ENCODE measurements at regions not wholly inside any gene's neighbourhood (a gene's known extent, or its start where the extent isn't known, plus 50 kb on each side); places are given as distances from the start of the nearest gene placed in this dataset.

GRCh38 chr7:17033245-17033644, 151.5 kb upstream of the AGR3 start:
- 90 to 95% methylated on average over 4 of the region's 4 CpGs for WGBS, 2 experiments
- no peaks in the 10 kb centered on the region for H3K36me3 ChIP-seq (ENCODE audit: control insufficient read depth, insufficient read depth, low read length)
- no peaks in the 10 kb centered on the region for H3K9me3 ChIP-seq (ENCODE audit: control insufficient read depth, low read length)
- no peak overlapping the region for H3K4me3 ChIP-seq (ENCODE audit: insufficient read depth, low read depth, low read length)
- no peaks in the 10 kb centered on the region for H3K4me1 ChIP-seq (ENCODE audit: control insufficient read depth, insufficient read depth, low read length)
- no peaks in the 10 kb centered on the region for H3K27me3 ChIP-seq (ENCODE audit: control insufficient read depth, insufficient read depth, low read length, poor library complexity, severe bottlenecking)
- no peak overlapping the region for H3K27ac ChIP-seq (ENCODE audit: insufficient read depth, low read depth, low read length, poor library complexity, severe bottlenecking)

- Histone ChIP-seq H3K27me3 (ENCODE audit: control insufficient read depth, insufficient read depth, low read length, poor library complexity, severe bottlenecking) (no peaks in the 10 kb centered on the region), H3K9me3 (ENCODE audit: control insufficient read depth, low read length) (no peaks in the 10 kb centered on the region), H3K36me3 (ENCODE audit: control insufficient read depth, insufficient read depth, low read length) (no peaks in the 10 kb centered on the region), H3K4me1 (ENCODE audit: control insufficient read depth, insufficient read depth, low read length) (no peaks in the 10 kb centered on the region), H3K4me3 (ENCODE audit: insufficient read depth, low read depth, low read length) (no peak overlapping the region), H3K27ac (ENCODE audit: insufficient read depth, low read depth, low read length, poor library complexity, severe bottlenecking) (no peak overlapping the region)
- 86 to 92% methylated on average over 2 of the region's 2 CpGs for WGBS, 2 experiments
These were observed 154.8 kb upstream of the AGR3 start for GRCh38 chr7:17036584-17036983.

DNA sequence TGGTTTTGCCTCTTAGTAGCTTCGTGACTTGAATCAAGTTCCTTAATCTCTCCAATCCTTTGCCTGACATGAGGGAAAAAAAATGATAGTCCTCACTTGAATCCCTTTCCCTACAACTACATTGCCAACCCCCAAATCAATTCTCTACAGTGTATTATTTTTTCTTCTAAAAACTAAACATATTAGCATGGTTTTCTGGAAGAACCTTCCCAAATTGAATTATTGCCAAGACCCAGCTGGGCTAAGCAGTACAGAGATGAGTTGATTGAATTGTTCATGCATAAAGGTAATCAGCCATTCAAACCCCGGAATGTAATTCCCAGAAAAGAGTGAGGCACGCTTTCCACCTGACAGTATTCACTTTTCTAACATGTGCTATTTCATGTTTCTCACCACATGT, 155.6 kb upstream of the AGR3 start:
- Histone ChIP-seq H3K27me3 (ENCODE audit: control insufficient read depth, insufficient read depth, low read length, poor library complexity, severe bottlenecking) (no peaks in the 10 kb centered on the region), H3K4me3 (ENCODE audit: insufficient read depth, low read depth, low read length) (no peak overlapping the region), H3K9me3 (ENCODE audit: control insufficient read depth, low read length) (no peaks in the 10 kb centered on the region), H3K4me1 (ENCODE audit: control insufficient read depth, insufficient read depth, low read length) (no peaks in the 10 kb centered on the region), H3K27ac (ENCODE audit: insufficient read depth, low read depth, low read length, poor library complexity, severe bottlenecking) (no peak overlapping the region), H3K36me3 (ENCODE audit: control insufficient read depth, insufficient read depth, low read length) (no peaks in the 10 kb centered on the region)
- 95 to 98% methylated on average over 3 of the region's 3 CpGs for WGBS, 2 experiments

- Histone ChIP-seq H3K36me3 (ENCODE audit: control insufficient read depth, insufficient read depth, low read length) (no peaks in the 10 kb centered on the region), H3K4me3 (ENCODE audit: insufficient read depth, low read depth, low read length) (no peak overlapping the region), H3K4me1 (ENCODE audit: control insufficient read depth, insufficient read depth, low read length) (no peaks in the 10 kb centered on the region), H3K9me3 (ENCODE audit: control insufficient read depth, low read length) (no peaks in the 10 kb centered on the region), H3K27ac (ENCODE audit: insufficient read depth, low read depth, low read length, poor library complexity, severe bottlenecking) (no peak overlapping the region), H3K27me3 (ENCODE audit: control insufficient read depth, insufficient read depth, low read length, poor library complexity, severe bottlenecking) (no peaks in the 10 kb centered on the region)
- WGBS, 2 experiments, result 82 to 88% methylated on average over 3 of the region's 3 CpGs
These were observed 156.5 kb upstream of the AGR3 start for GRCh38 chr7:17038160-17038782.

DNA sequence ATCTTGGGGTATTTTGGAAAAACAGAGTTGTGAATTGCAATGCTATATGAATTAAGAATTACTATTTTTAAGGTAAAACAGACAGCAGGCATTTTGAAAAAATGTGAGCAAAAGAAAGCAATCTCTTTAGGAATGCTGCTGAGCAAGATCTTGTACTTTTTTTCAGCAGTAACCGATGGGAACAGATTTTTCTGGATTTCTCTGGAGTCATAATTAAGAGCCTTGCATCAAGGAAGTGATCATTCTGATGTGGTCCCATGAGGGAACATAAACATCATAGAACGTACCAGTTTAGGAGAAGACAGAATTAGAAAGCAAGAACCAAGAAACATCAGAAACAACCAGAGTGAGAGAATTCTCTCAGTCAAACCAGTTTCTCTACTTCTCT, 157.0 kb upstream of the AGR3 start:
- Histone ChIP-seq H3K4me1 (ENCODE audit: control insufficient read depth, insufficient read depth, low read length) (no peaks in the 10 kb centered on the region), H3K9me3 (ENCODE audit: control insufficient read depth, low read length) (no peaks in the 10 kb centered on the region), H3K27me3 (ENCODE audit: control insufficient read depth, insufficient read depth, low read length, poor library complexity, severe bottlenecking) (no peaks in the 10 kb centered on the region), H3K27ac (ENCODE audit: insufficient read depth, low read depth, low read length, poor library complexity, severe bottlenecking) (no peak overlapping the region), H3K36me3 (ENCODE audit: control insufficient read depth, insufficient read depth, low read length) (no peaks in the 10 kb centered on the region), H3K4me3 (ENCODE audit: insufficient read depth, low read depth, low read length) (no peak overlapping the region)
- 96 to 97% methylated on average over 2 of the region's 2 CpGs for WGBS, 2 experiments

DNA sequence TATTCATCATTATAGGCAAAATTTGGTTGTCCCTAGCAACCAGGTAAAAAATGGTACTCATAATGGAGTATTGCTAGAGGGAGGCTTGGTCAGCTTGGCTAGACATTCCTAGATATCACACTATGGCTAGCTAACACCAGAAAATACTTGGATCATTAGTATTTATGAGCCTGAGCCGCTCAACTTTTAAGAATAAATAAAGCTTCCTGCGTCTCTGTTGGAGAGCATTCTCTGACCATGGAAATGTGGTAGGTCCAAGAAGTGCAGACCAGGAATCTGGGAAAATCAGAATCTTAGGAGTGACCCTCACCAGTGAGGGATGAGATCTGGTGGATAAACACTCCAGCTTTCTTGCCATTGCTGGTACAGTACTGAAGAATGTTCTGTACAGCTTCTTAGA, 157.6 kb upstream of the AGR3 start:
- no peaks in the 10 kb centered on the region for H3K27me3 ChIP-seq (ENCODE audit: control insufficient read depth, insufficient read depth, low read length, poor library complexity, severe bottlenecking)
- no peak overlapping the region for H3K4me3 ChIP-seq (ENCODE audit: insufficient read depth, low read depth, low read length)
- H3K27ac ChIP-seq (ENCODE audit: insufficient read depth, low read depth, low read length, poor library complexity, severe bottlenecking), result no peak overlapping the region
- peaks cover 3% of the 10 kb centered on the region for H3K4me1 ChIP-seq (ENCODE audit: control insufficient read depth, insufficient read depth, low read length)
- WGBS, 2 experiments, result 95 to 98% methylated on average over 2 of the region's 2 CpGs
- H3K9me3 ChIP-seq (ENCODE audit: control insufficient read depth, low read length), result no peaks in the 10 kb centered on the region
- H3K36me3 ChIP-seq (ENCODE audit: control insufficient read depth, insufficient read depth, low read length), result no peaks in the 10 kb centered on the region

- WGBS, 2 experiments, result 81 to 87% methylated on average over 4 of the region's 4 CpGs
- H3K4me3 ChIP-seq (ENCODE audit: insufficient read depth, low read depth, low read length), result no peak overlapping the region
These were observed 158.9 kb upstream of the AGR3 start for GRCh38 chr7:17040716-17041115.

DNA sequence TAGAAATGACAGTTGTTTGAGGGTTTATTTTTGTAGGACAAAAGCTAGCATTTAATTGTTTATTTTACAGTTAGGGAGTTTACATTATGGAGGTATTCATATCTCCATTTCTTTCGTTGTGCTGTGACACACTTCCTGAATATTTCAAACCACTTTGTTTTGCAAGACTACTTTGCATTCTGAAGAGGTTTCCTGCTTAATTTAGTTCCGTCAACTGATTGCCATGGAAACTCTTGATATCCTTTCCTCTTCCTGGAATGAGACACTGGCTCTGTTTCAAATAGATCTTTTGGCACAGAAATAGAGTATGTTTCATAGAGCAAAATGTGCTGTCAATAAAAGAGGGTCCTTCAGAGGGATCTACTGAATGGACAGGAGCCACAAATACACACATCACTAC, 159.5 kb upstream of the AGR3 start:
- H3K27ac ChIP-seq (ENCODE audit: insufficient read depth, low read depth, low read length, poor library complexity, severe bottlenecking), result no peak overlapping the region
- H3K4me1 ChIP-seq (ENCODE audit: control insufficient read depth, insufficient read depth, low read length), result peaks cover 3% of the 10 kb centered on the region
- H3K27me3 ChIP-seq (ENCODE audit: control insufficient read depth, insufficient read depth, low read length, poor library complexity, severe bottlenecking), result no peaks in the 10 kb centered on the region
- WGBS, 2 experiments, result 53 to 68% methylated on average over 2 of the region's 2 CpGs
- no peaks in the 10 kb centered on the region for H3K9me3 ChIP-seq (ENCODE audit: control insufficient read depth, low read length)
- no peaks in the 10 kb centered on the region for H3K36me3 ChIP-seq (ENCODE audit: control insufficient read depth, insufficient read depth, low read length)
- no peak overlapping the region for H3K4me3 ChIP-seq (ENCODE audit: insufficient read depth, low read depth, low read length)

More at GRCh38 chr7:17040716-17041115, 158.9 kb upstream of the AGR3 start:
- Histone ChIP-seq H3K27me3 (ENCODE audit: control insufficient read depth, insufficient read depth, low read length, poor library complexity, severe bottlenecking) (no peaks in the 10 kb centered on the region), H3K9me3 (ENCODE audit: control insufficient read depth, low read length) (no peaks in the 10 kb centered on the region), H3K4me1 (ENCODE audit: control insufficient read depth, insufficient read depth, low read length) (peaks cover 3% of the 10 kb centered on the region), H3K27ac (ENCODE audit: insufficient read depth, low read depth, low read length, poor library complexity, severe bottlenecking) (no peak overlapping the region), H3K36me3 (ENCODE audit: control insufficient read depth, insufficient read depth, low read length) (no peaks in the 10 kb centered on the region)

GRCh38 chr7:17042211-17042610, 160.4 kb upstream of the AGR3 start:
- no peaks in the 10 kb centered on the region for H3K36me3 ChIP-seq (ENCODE audit: control insufficient read depth, insufficient read depth, low read length)
- H3K9me3 ChIP-seq (ENCODE audit: control insufficient read depth, low read length), result no peaks in the 10 kb centered on the region
- H3K4me3 ChIP-seq (ENCODE audit: insufficient read depth, low read depth, low read length), result no peak overlapping the region
- WGBS, 2 experiments, result 88 to 91% methylated on average over 2 of the region's 2 CpGs
- H3K27me3 ChIP-seq (ENCODE audit: control insufficient read depth, insufficient read depth, low read length, poor library complexity, severe bottlenecking), result no peaks in the 10 kb centered on the region
- H3K4me1 ChIP-seq (ENCODE audit: control insufficient read depth, insufficient read depth, low read length), result peaks cover 3% of the 10 kb centered on the region
- no peak overlapping the region for H3K27ac ChIP-seq (ENCODE audit: insufficient read depth, low read depth, low read length, poor library complexity, severe bottlenecking)

DNA sequence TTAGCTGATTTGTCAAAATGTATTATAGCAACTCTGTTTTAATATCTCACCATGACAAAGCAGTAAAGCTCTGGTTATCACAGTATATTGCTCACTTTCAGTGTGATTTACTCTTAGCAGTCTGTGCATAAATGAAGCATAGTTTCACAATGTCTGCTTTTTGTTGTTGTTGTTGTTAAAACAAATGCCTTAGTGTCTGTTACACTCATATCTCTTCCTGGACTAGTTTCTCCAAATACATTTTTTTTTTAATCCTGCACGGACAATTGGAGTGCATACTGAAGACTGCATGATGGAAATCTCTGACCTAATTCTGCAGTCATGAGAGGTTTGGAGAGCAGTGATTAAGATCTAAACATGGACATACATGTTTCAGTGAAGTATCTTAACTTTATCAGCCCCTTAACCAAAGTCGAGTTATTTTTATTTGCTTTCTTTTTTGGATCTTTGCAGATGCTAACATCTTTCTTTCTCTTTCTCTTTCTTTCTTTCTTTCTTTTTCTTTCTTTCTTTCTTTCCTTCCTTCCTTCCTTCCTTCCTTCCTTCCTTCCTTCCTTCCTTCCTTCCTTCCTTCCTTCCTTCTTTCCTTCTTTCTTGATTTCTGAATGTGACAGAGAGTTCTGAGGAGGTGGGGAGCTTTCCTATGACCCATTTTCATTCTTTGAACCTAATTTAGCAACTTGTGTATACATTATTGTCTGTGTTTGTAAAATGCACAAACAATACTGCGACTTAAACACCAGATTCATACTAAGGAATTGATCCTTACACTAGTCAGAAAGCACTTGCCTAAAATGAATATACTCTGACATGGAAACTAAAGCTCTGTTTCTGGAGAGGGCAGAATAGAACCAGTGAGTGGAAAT, 161.5 kb upstream of the AGR3 start:
- Histone ChIP-seq H3K4me1 (ENCODE audit: control insufficient read depth, insufficient read depth, low read length) (peaks cover 3% of the 10 kb centered on the region), H3K27ac (ENCODE audit: insufficient read depth, low read depth, low read length, poor library complexity, severe bottlenecking) (no peak overlapping the region), H3K9me3 (ENCODE audit: control insufficient read depth, low read length) (no peaks in the 10 kb centered on the region), H3K4me3 (ENCODE audit: insufficient read depth, low read depth, low read length) (no peak overlapping the region), H3K27me3 (ENCODE audit: control insufficient read depth, insufficient read depth, low read length, poor library complexity, severe bottlenecking) (no peaks in the 10 kb centered on the region), H3K36me3 (ENCODE audit: control insufficient read depth, insufficient read depth, low read length) (no peaks in the 10 kb centered on the region)
- WGBS, 2 experiments, result 92 to 95% methylated on average over 2 of the region's 3 CpGs
